T follicular helper cell (primary cell): ENCODE measurements at regions not wholly inside any gene's neighbourhood (a gene's known extent, or its start where the extent isn't known, plus 50 kb on each side); places are given as distances from the start of the nearest gene placed in this dataset.

Experiments used
- DNase-seq: peaks from one replicate; pipeline ENCODE4 v3.0.0-alpha.2; 2020; ENCODE audit warnings: low read depth

GRCh38 chr2:41881249-41881648 is 166.6 kb upstream of the PKDCC start:
- no peak for DNase-seq

DNA sequence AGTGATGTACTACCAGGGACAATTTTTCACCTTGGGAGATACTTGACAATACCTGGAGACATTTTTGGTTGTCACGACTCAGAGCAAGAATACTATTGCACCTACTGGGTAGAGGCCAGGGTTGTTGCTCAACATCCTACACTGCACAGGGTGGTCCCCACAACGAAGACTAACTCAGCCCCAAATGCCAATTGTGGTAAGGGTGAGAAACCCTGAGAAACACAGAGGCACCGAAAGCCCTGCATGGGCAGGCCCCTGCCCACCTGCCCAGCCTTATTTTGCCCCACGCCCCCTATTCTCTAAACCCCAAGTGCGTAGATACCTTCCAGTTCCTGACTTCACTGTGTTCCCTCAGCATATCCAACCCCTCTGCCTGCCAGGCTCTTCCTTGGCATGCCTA is 163.1 kb upstream of the PKDCC start:
- DNase-seq, result no peak

DNA sequence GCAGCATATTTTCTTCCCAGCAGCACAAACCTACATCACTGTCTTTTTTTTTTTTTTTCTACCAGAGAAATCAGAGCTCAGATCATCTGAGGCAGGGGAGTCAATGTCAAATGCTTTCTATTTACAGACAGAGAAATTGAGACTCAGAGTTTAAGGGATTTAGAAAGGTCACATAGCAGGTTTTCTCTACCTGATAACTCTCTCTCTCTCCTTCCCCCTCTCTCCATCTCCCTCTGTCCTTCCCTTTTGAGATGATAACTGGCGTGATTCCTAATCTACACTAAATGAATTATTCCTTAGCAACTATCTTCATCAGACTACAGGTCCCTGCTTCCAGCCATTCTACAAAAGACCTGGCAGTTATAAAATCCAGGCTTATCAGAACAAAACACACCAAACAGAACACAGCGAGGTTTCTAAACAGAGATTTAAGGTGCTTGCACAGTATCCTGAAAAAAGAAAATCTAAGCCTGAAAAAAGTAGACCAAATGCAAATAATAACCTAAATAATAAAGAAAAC is 161.6 kb upstream of the PKDCC start:
- DNase-seq, result no peak

DNA sequence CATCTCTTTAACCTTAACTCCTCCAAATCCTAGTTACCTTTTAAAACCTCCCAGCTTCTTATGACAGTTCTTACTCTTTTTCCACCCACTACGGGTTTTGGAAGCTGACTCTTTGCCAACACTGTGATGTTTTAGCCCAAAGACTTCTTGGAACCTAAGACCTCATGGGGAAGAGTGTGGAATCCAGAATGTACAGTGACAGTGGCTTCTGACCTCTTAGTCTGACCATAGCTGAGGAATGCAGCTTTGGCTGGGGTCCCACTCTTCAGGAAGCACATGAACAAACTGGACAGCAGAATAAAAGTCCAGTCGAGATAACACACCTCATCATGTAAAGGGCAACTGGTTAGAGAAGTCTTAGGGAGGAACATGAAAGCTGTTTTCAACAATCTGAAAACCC is 161.1 kb upstream of the PKDCC start:
- no peak for DNase-seq

DNA sequence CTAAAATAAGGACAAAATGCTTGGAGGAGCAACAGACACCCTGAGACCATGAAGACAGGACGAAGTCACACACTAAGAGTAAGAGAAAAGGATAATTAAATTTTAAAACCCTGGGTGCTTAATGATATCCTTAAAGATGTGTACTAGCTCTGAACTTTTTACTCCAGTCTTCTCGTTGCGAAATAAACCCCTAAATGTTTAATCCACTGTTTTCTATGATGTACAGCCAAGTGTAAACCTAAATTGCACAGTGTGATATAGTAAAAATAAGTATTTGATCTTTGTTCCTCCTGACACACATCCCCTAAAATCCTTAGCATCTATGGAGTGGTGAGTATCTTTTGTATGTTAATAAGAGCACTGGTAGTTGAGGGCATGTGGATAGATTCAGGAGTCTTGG is 157.5 kb upstream of the PKDCC start:
- DNase-seq, result no peak

DNA sequence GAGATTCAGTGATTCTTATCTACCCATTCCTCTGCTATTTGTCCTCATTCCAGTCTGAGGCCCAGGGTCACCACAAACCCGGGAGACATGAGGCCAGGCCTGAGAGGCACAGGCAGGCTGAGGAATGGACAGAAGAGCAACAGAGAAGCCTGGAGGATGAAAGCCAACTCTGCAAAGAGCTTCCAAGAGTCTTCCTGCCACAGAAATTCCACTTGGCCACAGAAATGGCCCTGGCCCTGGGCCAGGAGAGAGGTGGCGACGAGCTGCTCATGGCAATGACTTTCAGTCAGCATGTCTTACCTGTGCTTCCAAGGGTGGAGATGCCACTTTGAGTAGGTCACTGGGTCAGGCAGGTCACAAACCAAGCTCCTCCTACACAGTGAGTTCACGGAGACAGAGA is 155.3 kb upstream of the PKDCC start:
- DNase-seq, result no peak

GRCh38 chr2:41894563-41895333 is 153.1 kb upstream of the PKDCC start:
- DNase-seq, result no peak

- DNase-seq, result no peak
Measured at GRCh38 chr2:41895334-41895664, 152.5 kb upstream of the PKDCC start.

- no peak for DNase-seq
Measured at GRCh38 chr2:41896186-41896846, 151.5 kb upstream of the PKDCC start.

DNA sequence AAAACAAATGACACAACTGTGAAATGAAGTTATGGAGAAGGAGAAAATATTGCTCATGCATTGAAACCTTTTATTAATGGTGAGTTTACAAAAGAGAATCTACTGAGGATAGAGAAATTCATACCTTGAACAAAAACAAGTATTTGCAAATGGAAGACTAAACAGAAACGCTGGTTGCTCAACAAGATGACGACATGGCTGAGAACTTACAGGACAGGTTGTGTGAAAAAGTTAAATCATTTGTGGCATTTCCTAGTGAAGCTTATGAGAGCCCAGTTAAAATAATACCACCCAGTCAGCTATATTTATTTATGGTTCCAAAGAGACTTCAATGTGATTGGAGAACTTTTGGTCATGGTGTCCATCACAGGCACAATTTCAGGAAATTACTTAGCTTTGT is 148.6 kb upstream of the PKDCC start:
- no peak for DNase-seq

GRCh38 chr2:41900101-41900577 is 147.7 kb upstream of the PKDCC start:
- DNase-seq, result no peak

GRCh38 chr2:41902897-41903296 is 144.9 kb upstream of the PKDCC start:
- DNase-seq, result no peak

DNA sequence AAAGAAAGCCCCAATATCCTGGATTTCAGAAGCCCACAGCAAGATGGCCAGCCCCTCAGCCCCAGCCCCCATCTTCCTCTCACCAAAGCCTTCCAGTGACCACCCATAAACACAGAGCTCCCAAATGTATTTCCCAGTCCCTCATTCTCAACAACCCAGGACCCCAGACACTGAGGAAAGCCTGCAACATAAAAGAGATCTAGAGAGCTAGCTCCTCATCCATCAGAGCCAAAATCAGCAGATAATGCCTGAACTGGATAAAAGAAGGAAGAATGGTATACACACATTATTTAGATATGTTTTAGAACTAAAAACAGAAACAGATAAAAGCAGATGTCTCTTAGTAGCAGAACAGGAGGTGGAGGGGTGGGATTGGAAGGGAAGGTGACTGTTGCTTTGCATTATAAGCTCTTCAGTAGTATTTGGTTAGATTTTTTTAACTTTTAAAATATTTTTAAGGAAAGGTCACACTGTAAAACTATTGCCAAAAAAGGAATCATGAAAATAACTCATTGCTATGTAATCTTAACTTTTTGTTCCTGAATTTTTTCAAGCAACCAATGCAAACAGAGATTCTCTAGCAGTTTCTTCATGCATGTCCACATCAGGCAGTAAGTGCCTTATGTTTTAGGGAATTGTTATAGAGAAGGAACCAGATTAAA is 144.2 kb upstream of the PKDCC start:
- no peak for DNase-seq

GRCh38 chr2:41904459-41904858 is 143.4 kb upstream of the PKDCC start:
- DNase-seq, result no peak

GRCh38 chr2:41905597-41906337 is 142.1 kb upstream of the PKDCC start:
- DNase-seq, result no peak

GRCh38 chr2:41906338-41906725 is 141.5 kb upstream of the PKDCC start:
- DNase-seq, result no peak

DNA sequence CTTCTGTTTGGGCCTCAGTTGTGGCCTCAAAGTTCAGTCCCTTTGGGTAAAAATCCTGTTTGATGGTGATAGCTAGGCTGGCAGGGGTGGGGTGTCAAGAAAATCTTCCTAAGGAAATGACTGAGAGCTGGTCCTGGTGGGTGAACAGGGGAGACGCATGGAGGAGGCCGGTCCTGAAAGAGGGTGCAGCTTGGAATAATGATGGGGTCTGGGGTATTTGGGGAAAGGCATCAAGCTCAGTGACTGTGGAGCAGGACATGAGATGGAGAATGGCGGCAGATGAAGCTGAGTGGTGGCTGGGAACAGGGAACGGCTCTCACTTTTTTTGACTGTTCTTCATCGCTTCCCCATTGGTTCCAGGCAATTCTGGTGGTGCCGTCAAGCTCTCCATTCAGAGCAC is 140.7 kb upstream of the PKDCC start:
- no peak for DNase-seq

DNA sequence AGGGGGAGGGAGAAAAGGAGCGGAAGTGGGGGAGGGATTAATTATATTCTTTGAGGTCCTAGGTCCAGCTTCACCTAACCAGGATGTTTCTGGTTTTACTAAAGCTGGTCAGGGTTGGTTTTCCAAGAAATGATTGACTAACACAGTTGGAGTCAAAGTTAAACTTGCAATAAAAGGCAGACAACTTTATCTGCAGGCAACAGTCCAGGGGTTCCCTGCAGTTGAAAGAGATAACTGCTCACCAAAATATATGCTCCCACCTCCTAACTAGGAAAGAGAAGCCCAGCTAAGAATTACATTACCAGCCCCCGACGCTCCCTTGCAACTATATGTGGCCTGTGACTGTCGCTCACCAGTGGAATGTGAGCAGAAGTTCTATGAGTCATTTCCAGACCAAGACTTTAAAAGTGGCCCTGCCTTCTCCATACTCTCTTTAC is 140.0 kb upstream of the PKDCC start:
- DNase-seq, result no peak

DNA sequence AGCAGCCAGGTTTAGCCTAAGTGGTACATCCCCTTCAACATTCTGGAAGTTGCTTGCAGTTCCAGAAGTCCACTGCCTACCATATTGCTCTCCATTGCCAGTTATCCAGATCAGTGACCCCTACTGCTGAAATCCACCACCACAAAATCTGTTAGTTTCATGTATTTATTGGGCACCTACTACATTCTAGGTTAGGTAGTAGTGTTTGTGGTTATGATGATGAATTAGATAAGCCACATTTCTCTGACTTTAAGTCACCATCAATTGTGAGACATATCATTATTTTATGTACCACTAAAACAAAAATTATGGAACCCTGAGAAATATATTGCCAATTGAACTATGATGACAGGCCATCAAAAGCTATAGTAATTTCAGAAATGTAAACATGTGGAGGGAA is 139.5 kb upstream of the PKDCC start:
- DNase-seq, result no peak

DNA sequence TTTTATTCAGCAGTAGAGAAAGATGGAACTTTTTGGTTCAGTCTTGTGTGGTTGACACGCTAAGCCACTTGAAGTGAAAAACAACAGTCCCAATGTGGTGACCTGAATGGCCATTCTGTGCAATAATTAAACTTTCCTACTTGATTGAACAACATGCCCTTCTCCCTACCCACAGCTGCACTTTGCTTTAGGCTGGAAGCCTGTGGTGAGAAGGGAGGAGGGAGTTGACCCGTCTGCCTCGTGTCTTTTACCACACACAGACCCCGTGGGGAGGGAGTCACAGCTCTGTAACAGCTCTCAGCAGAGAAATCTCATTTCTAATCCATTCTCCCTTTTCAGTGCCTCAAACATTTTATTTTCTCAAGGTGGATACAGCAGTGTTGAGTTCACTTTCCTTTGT is 138.2 kb upstream of the PKDCC start:
- DNase-seq, result no peak

DNA sequence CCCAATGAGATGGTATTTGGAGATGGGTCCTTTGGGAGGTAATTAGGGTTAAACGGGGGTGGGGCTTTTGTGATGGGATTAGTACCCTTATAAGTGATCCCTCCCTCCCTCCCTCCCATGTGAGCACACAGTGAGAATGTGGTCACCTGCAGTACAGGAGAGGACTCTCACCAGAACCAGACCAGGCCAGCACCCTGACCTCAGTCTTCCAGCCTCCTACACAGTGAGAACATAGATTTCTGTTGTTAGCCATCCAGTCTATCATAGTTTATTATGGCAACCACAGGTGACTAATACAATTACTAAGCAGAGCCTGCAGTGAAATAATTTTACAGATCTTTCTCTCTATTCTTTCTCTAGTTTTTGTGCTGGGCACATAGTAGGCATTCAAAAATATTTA is 137.7 kb upstream of the PKDCC start:
- no peak for DNase-seq

DNA sequence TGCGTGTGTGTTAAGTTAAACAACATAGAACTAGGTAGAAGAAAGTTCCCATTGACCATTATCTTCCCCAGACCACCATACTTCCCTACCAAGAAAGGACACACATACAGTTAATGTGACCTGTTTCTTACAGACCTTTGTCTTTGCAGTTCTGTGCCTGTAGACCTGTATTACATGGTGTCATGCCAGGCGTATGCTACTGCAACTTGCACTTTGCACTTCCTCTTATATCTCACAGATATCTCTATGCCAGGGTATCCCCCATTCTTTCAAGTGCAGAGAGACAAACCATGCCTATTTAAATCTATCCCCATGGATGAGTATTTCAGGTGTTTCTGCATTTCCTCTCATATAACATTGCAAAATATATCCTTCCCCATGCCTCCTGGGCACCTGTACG is 136.8 kb upstream of the PKDCC start:
- DNase-seq, result no peak
